ENCODE measurements at regions not wholly inside any gene's neighbourhood (a gene's known extent, or its start where the extent isn't known, plus 50 kb on each side); places are given as distances from the start of the nearest gene placed in this dataset.

- WGBS (ENCODE audit: insufficient coverage) = 83% methylated on average over 1 of the region's 3 CpGs
- Histone ChIP-seq H3K4me2 (replicated peaks; ENCODE audit: extremely low read depth, low read length, poor library complexity, severe bottlenecking) (no peak overlapping the region), H3K9me3 (replicated peaks in 1 of 2; ENCODE audit: control insufficient read depth in 1 of 2, insufficient read depth in 1 of 2, low read length in 2 of 2) (no peaks in the 10 kb centered on the region), H3K79me2 (ENCODE audit: insufficient read depth, low read length) (no peaks in the 10 kb centered on the region), H3K4me3 (replicated peaks in 1 of 3; ENCODE audit: low read depth in 2 of 3, low read length in 3 of 3) (no peak overlapping the region), H4K20me1 (ENCODE audit: insufficient read depth, low read length) (no peaks in the 10 kb centered on the region), H3K27ac (ENCODE audit: low read depth in 1 of 2, low read length in 2 of 2) (no peak overlapping the region), H3K4me1 (ENCODE audit: control insufficient read depth in 1 of 2, insufficient read depth in 2 of 2, low read length in 2 of 2) (no peaks in the 10 kb centered on the region), H3K9ac (ENCODE audit: insufficient read depth, low read length, poor library complexity, severe bottlenecking) (no peak overlapping the region), H3K36me3 (replicated peaks in 1 of 2; ENCODE audit: control insufficient read depth in 1 of 2, insufficient read depth in 2 of 2, low read length in 2 of 2) (no peaks in the 10 kb centered on the region), H3K27me3 (ENCODE audit: control insufficient read depth in 2 of 2, insufficient read depth in 2 of 2, low read length in 2 of 2) (no peaks in the 10 kb centered on the region), H2AFZ (ENCODE audit: insufficient read depth, low read depth, low read length, poor library complexity, severe bottlenecking) (no peak overlapping the region)
- TF ChIP-seq CTCF (IDR thresholded peaks at IDR 0.05) = no peak
- Mint-ChIP-seq H3K27me3 (ENCODE audit: low read depth in 3 of 3) (no peaks in the 10 kb centered on the region), H3K36me3 (no peaks in the 10 kb centered on the region), H3K27ac (no peak overlapping the region), H3K4me1 (no peaks in the 10 kb centered on the region), H3K4me3 (no peak overlapping the region), H3K9me3 (peaks cover 0 to 3% (median 0%) of the 10 kb centered on the region in 7 donors)
- intact Hi-C loops (cut with micrococcal nuclease) = no loop called here
- no peak for DNase-seq
Observed at GRCh38 chr12:74349925-74350324, 187.7 kb upstream of the ATXN7L3B start.

DNA sequence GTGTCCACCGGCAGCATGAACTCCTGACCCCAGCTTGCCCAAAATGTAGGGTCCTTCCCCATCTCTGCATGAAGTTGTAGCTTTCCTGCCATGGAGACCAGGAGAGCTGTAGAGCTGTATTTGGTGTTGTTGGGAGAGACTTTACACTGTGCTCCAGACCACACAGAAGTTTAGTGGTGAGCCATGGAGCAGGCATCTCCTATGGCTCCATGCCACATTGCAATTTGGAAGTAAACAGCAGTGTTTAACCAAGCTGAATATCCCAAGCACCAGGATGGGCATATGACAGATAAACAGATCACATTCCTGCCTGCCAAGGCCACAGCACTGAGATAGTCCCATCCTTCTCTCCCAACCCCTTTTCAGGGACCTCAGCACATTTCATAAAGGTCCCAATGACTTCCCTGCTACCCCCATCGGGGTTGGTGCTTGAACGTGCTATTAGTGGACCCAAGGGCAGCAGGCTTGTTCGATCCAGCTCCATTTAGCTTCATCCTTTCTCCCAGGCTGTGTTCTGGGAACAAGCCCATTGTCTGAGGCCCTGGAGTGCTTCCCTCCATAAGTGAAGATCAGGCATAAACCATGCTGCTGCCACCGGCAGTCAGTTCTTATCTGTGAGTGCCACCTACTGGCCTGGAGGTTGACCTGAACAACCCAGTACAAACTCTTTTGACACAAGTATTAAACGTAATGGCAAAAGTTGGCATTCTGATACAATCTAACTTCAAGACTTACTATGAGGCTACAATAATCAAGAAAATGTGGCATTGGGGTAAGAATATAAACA, 172.3 kb upstream of the ATXN7L3B start:
- no peaks in the 10 kb centered on the region for H3K9me3 ChIP-seq (replicated peaks in 1 of 2; ENCODE audit: control insufficient read depth in 1 of 2, insufficient read depth in 1 of 2, low read length in 2 of 2)
- no peak overlapping the region for H3K4me3 ChIP-seq (replicated peaks in 1 of 3; ENCODE audit: low read depth in 2 of 3, low read length in 3 of 3)
- WGBS (ENCODE audit: insufficient coverage) = 100% methylated on average over 4 of the region's 6 CpGs
- no peaks in the 10 kb centered on the region for H4K20me1 ChIP-seq (ENCODE audit: insufficient read depth, low read length)
- Mint-ChIP-seq H3K9me3 (peaks cover 0 to 3% (median 2%) of the 10 kb centered on the region in 7 donors), H3K4me1 (no peaks in the 10 kb centered on the region), H3K4me3 (no peak overlapping the region), H3K27ac (peak overlapping the region in 1 of 7 donors; percentile 5), H3K27me3 (ENCODE audit: low read depth in 3 of 3) (no peaks in the 10 kb centered on the region), H3K36me3 (no peaks in the 10 kb centered on the region)
- no peaks in the 10 kb centered on the region for H3K4me1 ChIP-seq (ENCODE audit: control insufficient read depth in 1 of 2, insufficient read depth in 2 of 2, low read length in 2 of 2)
- H3K27me3 ChIP-seq (ENCODE audit: control insufficient read depth in 2 of 2, insufficient read depth in 2 of 2, low read length in 2 of 2) = no peaks in the 10 kb centered on the region
- intact Hi-C loops (cut with micrococcal nuclease) = no loop called here
- no peaks in the 10 kb centered on the region for H3K79me2 ChIP-seq (ENCODE audit: insufficient read depth, low read length)
- no peak overlapping the region for H3K27ac ChIP-seq (ENCODE audit: low read depth in 1 of 2, low read length in 2 of 2)
- no peak overlapping the region for H3K9ac ChIP-seq (ENCODE audit: insufficient read depth, low read length, poor library complexity, severe bottlenecking)
- no peak for TF ChIP-seq CTCF (IDR thresholded peaks at IDR 0.05)
- no peak overlapping the region for H3K4me2 ChIP-seq (replicated peaks; ENCODE audit: extremely low read depth, low read length, poor library complexity, severe bottlenecking)
- no peak for DNase-seq
- no peaks in the 10 kb centered on the region for H3K36me3 ChIP-seq (replicated peaks in 1 of 2; ENCODE audit: control insufficient read depth in 1 of 2, insufficient read depth in 2 of 2, low read length in 2 of 2)
- no peak overlapping the region for H2AFZ ChIP-seq (ENCODE audit: insufficient read depth, low read depth, low read length, poor library complexity, severe bottlenecking)

All from CD14-positive monocyte (primary cell).